HG03097 (cell line): ENCODE measurements at regions not wholly inside any gene's neighbourhood (a gene's known extent, or its start where the extent isn't known, plus 50 kb on each side); places are given as distances from the start of the nearest gene placed in this dataset.
"Not testable (repeated sequence)": the region's sequence is repeated elsewhere in the genome, so short reads cannot be mapped to it uniquely, and the experiment has no call there.

ENCODE experiments used
- ATAC-seq: cut with Tn5 transposase; IDR thresholded peaks from one replicate; pipeline ENCODE4 v1.9.1; 2021; ENCODE audit not compliant: unreplicated experiment, low FRiP score

- no peak for ATAC-seq
Measured at GRCh38 chr1:228937351-228937750, 202.1 kb downstream of the RHOU start.

GRCh38 chr1:228937851-228938536 is 202.7 kb downstream of the RHOU start:
- no peak for ATAC-seq

GRCh38 chr1:228938537-228938901 is 203.2 kb downstream of the RHOU start:
- no peak for ATAC-seq

GRCh38 chr1:228939001-228939691 is 203.9 kb downstream of the RHOU start:
- no peak for ATAC-seq

GRCh38 chr1:228939881-228940392 is 204.7 kb downstream of the RHOU start:
- ATAC-seq = no peak

- no peak for ATAC-seq
Measured at GRCh38 chr1:228940526-228940925, 205.2 kb downstream of the RHOU start.

- ATAC-seq = no peak
Measured at GRCh38 chr1:228940926-228941325, 205.6 kb downstream of the RHOU start.

GRCh38 chr1:228941666-228942065 is 206.4 kb downstream of the RHOU start:
- no peak for ATAC-seq

- ATAC-seq = no peak
Measured at GRCh38 chr1:228943436-228943835, 208.2 kb downstream of the RHOU start.

- ATAC-seq = no peak
Measured at GRCh38 chr1:228944296-228944695, 209.0 kb downstream of the RHOU start.

GRCh38 chr1:228944935-228945371 is 209.7 kb downstream of the RHOU start:
- ATAC-seq = no peak

GRCh38 chr1:228945885-228946284 is 210.6 kb downstream of the RHOU start:
- ATAC-seq = no peak

- not testable (repeated sequence) for ATAC-seq
Measured at GRCh38 chr1:228949617-228950016, 214.3 kb downstream of the RHOU start.

GRCh38 chr1:228953207-228953606 is 217.9 kb downstream of the RHOU start:
- no peak for ATAC-seq

GRCh38 chr1:228953808-228954207 is 218.5 kb downstream of the RHOU start:
- not testable (repeated sequence) for ATAC-seq

- ATAC-seq = no peak
Measured at GRCh38 chr1:228955691-228956090, 220.4 kb downstream of the RHOU start.

- no peak for ATAC-seq
Measured at GRCh38 chr1:228956864-228957263, 221.6 kb downstream of the RHOU start.

GRCh38 chr1:228957535-228957934 is 222.3 kb downstream of the RHOU start:
- no peak for ATAC-seq

- ATAC-seq = no peak
Measured at GRCh38 chr1:228958121-228958520, 222.8 kb downstream of the RHOU start.

- ATAC-seq = no peak
Measured at GRCh38 chr1:228958741-228959140, 223.5 kb downstream of the RHOU start.

- no peak for ATAC-seq
Measured at GRCh38 chr1:228960705-228961104, 225.4 kb downstream of the RHOU start.

- no peak for ATAC-seq
Measured at GRCh38 chr1:228961511-228961910, 226.2 kb downstream of the RHOU start.
